Loucy (cell line): ENCODE measurements at regions not wholly inside any gene's neighbourhood (a gene's known extent, or its start where the extent isn't known, plus 50 kb on each side); places are given as distances from the start of the nearest gene placed in this dataset.
"Not testable (repeated sequence)": the region's sequence is repeated elsewhere in the genome, so short reads cannot be mapped to it uniquely, and the experiment has no call there.

Source experiments
- H2AFZ ChIP-seq: fragments of 200-600 bp; sonication (generic); 2 replicates; pipeline ENCODE4 v1.6.0; 2016; ENCODE audit warnings: antibody characterized with exemption, mild to moderate bottlenecking, low read length, moderate library complexity
- H3F3A ChIP-seq: fragments of 200-600 bp; 2 replicates; pipeline ENCODE4 v1.6.0; 2016; ENCODE audit warnings: antibody characterized with exemption, low read depth, mild to moderate bottlenecking
- H3K27me3 ChIP-seq: fragments of 200-600 bp; sonication (generic); 2 replicates; pipeline ENCODE4 v1.6.1; 2014; ENCODE audit warnings: low read length, mild to moderate bottlenecking; ENCODE audit not compliant: insufficient read depth, poor library complexity, severe bottlenecking
- H3K36me3 ChIP-seq: fragments of 200-600 bp; sonication (generic); 2 replicates; pipeline ENCODE4 v1.6.1; 2016; ENCODE audit warnings: low read length; ENCODE audit not compliant: insufficient read depth
- H3K4me1 ChIP-seq: fragments of 200-600 bp; sonication (generic); 2 replicates; pipeline ENCODE4 v1.5.1; 2014; ENCODE audit warnings: low read length, mild to moderate bottlenecking; ENCODE audit not compliant: insufficient read depth, poor library complexity, severe bottlenecking
- H3K4me2 ChIP-seq: fragments of 200-600 bp; sonication (generic); 2 replicates; pipeline ENCODE4 v1.6.0; 2014; ENCODE audit warnings: antibody characterized with exemption, low read length, low read depth, mild to moderate bottlenecking; ENCODE audit not compliant: poor library complexity, severe bottlenecking
- H3K4me3 ChIP-seq: fragments of 200-600 bp; sonication (generic); 2 replicates; pipeline ENCODE4 v1.5.1; 2014; ENCODE audit warnings: low read length, mild to moderate bottlenecking, mixed read lengths; ENCODE audit not compliant: poor library complexity, severe bottlenecking
- H3K79me2 ChIP-seq: fragments of 200-600 bp; sonication (generic); 2 replicates; pipeline ENCODE4 v1.6.1; 2014; ENCODE audit warnings: low read length; ENCODE audit not compliant: insufficient read depth
- H3K9ac ChIP-seq: fragments of 200-600 bp; sonication (generic); 2 replicates; pipeline ENCODE4 v1.6.0; 2014; ENCODE audit warnings: mild to moderate bottlenecking, low read depth, low read length, moderate library complexity; ENCODE audit not compliant: poor library complexity, severe bottlenecking
- H3K9me2 ChIP-seq: fragments of 200-600 bp; sonication (generic); replicated peaks from 2 replicates; pipeline ENCODE4 v1.6.1; 2016; ENCODE audit warnings: low read depth, low read length, mixed read lengths
- H3K9me3 ChIP-seq: fragments of 200-600 bp; sonication (generic); 2 replicates; pipeline ENCODE4 v1.6.1; 2014; ENCODE audit warnings: mild to moderate bottlenecking, antibody characterized with exemption, low read length, low read depth; ENCODE audit not compliant: insufficient read depth
- H4K20me1 ChIP-seq: fragments of 200-600 bp; sonication (generic); 2 replicates; pipeline ENCODE4 v1.6.0; 2014; ENCODE audit warnings: antibody characterized with exemption, low read length, mild to moderate bottlenecking; ENCODE audit not compliant: insufficient read depth, poor library complexity, severe bottlenecking
- CTCF ChIP-seq: fragments of 200-600 bp; sonication (generic); conservative IDR thresholded peaks from 2 replicates; pipeline ENCODE4 v1.5.1; 2014; ENCODE audit warnings: mild to moderate bottlenecking, antibody characterized with exemption, low read length
- EZH2phosphoT487 ChIP-seq: fragments of 200-600 bp; IDR thresholded peaks from 2 replicates; pipeline ENCODE4 v1.6.1; 2018; ENCODE audit warnings: antibody characterized with exemption, mild to moderate bottlenecking, moderate library complexity, borderline replicate concordance

GRCh38 chr16:59964232-59964924 is 1230.3 kb upstream of the GOT2 start:
- Histone ChIP-seq H3K27me3 (no peaks in the 10 kb centered on the region), H2AFZ (no peak overlapping the region), H3K79me2 (no peaks in the 10 kb centered on the region), H3K9ac (no peak overlapping the region), H4K20me1 (no peaks in the 10 kb centered on the region), H3K4me1 (no peaks in the 10 kb centered on the region), H3K9me2 (no peaks in the 10 kb centered on the region), H3K4me2 (no peak overlapping the region), H3K9me3 (no peaks in the 10 kb centered on the region), H3K36me3 (no peaks in the 10 kb centered on the region), H3K4me3 (no peak overlapping the region), H3F3A (no peaks in the 10 kb centered on the region)
- TF ChIP-seq CTCF (no peak), EZH2phosphoT487 (no peak)

GRCh38 chr16:59959311-59959710 is 1225.2 kb upstream of the GOT2 start:
- H3K27me3 ChIP-seq, result no peaks in the 10 kb centered on the region
- TF ChIP-seq CTCF, result no peak
- no peak for TF ChIP-seq EZH2phosphoT487
- H4K20me1 ChIP-seq, result no peaks in the 10 kb centered on the region
- no peaks in the 10 kb centered on the region for H3K36me3 ChIP-seq
- no peaks in the 10 kb centered on the region for H3F3A ChIP-seq
- H3K4me1 ChIP-seq, result no peaks in the 10 kb centered on the region
- no peaks in the 10 kb centered on the region for H3K9me2 ChIP-seq
- no peak overlapping the region for H3K9ac ChIP-seq
- no peak overlapping the region for H3K4me2 ChIP-seq
- 0 out of 2 replicates have a peak, but pooled peaks cover 3% of the 10 kb centered on the region for H3K9me3 ChIP-seq
- no peaks in the 10 kb centered on the region for H3K79me2 ChIP-seq
- no peak overlapping the region for H3K4me3 ChIP-seq
- H2AFZ ChIP-seq, result no peak overlapping the region

GRCh38 chr16:59950431-59950830 is 1216.3 kb upstream of the GOT2 start:
- H3K9me2 ChIP-seq, result no peaks in the 10 kb centered on the region

GRCh38 chr16:59944041-59944440 is 1209.9 kb upstream of the GOT2 start:
- H3K79me2 ChIP-seq, H3K9me3 ChIP-seq, H3K27me3 ChIP-seq, H4K20me1 ChIP-seq, H3K4me1 ChIP-seq, H3K36me3 ChIP-seq, H2AFZ ChIP-seq, H3K9me2 ChIP-seq, H3F3A ChIP-seq, H3K4me3 ChIP-seq, H3K9ac ChIP-seq, H3K4me2 ChIP-seq: not testable (repeated sequence)

More at GRCh38 chr16:59950431-59950830, 1216.3 kb upstream of the GOT2 start:
- H3K27me3 ChIP-seq, result no peaks in the 10 kb centered on the region
- no peak overlapping the region for H3K9ac ChIP-seq
- H3K79me2 ChIP-seq, result no peaks in the 10 kb centered on the region
- H3K9me3 ChIP-seq, result no peaks in the 10 kb centered on the region
- H3F3A ChIP-seq, result no peaks in the 10 kb centered on the region
- H2AFZ ChIP-seq, result no peak overlapping the region
- no peak for TF ChIP-seq EZH2phosphoT487
- no peak for TF ChIP-seq CTCF
- no peak overlapping the region for H3K4me3 ChIP-seq
- H3K4me1 ChIP-seq, result no peaks in the 10 kb centered on the region
- no peaks in the 10 kb centered on the region for H3K36me3 ChIP-seq
- H4K20me1 ChIP-seq, result no peaks in the 10 kb centered on the region
- no peak overlapping the region for H3K4me2 ChIP-seq
